ENCODE measurements at regions not wholly inside any gene's neighbourhood (a gene's known extent, or its start where the extent isn't known, plus 50 kb on each side); places are given as distances from the start of the nearest gene placed in this dataset.

- TF ChIP-seq SIN3A (IDR thresholded peaks at IDR 0.05; ENCODE audit: low read depth) (no peak), YY1 (IDR thresholded peaks at IDR 0.05; ENCODE audit: extremely low read depth, insufficient replicate concordance, low read depth, low read length) (no peak), SP1 (IDR thresholded peaks at IDR 0.05; ENCODE audit: low read depth) (no peak), CTCF (IDR thresholded peaks at IDR 0.05 in 2 of 3, conservative IDR thresholded peaks at IDR 0.05 in 1 of 3; ENCODE audit: borderline replicate concordance in 1 of 3, insufficient read depth in 1 of 3, low read depth in 2 of 3, low read length in 2 of 3) (no peak), EZH2 (IDR thresholded peaks at IDR 0.05) (no peak), POLR2AphosphoS5 (IDR thresholded peaks at IDR 0.05; ENCODE audit: low read depth, low read length) (no peak), POLR2A (IDR thresholded peaks at IDR 0.05; ENCODE audit: borderline replicate concordance, extremely low read depth, insufficient read depth, insufficient read length) (no peak), ATF3 (IDR thresholded peaks at IDR 0.05) (no peak), MAX (IDR thresholded peaks at IDR 0.05) (no peak)
These were observed 67.8 kb downstream of the EMX2 start for GRCh38 chr10:117610321-117610720.
